IMR-90 (cell line): ENCODE measurements at regions not wholly inside any gene's neighbourhood (a gene's known extent, or its start where the extent isn't known, plus 50 kb on each side); places are given as distances from the start of the nearest gene placed in this dataset.

Experiments used
- ATAC-seq: fragments of 200-7000 bp; cut with Tn5 transposase; 2 replicates; pipeline ENCODE4 v1.9.1; 2020; ENCODE audit warnings: low read depth, mild to moderate bottlenecking, moderate library complexity
- BruUV-seq: library from RNA; stranded (reverse); fragments of 400-500 nt; replicated peaks from 2 replicates; lab custom pipeline; 2021; lab: Mats Ljungman, UMichigan
- CTCF ChIA-PET: fragments of 300-600 bp; formaldehyde crosslinking; extraction: SDS; loops from one replicate; lab custom pipeline; 2021; ENCODE audit warnings: antibody characterized with exemption; lab: Yijun Ruan, JAX
- POLR2A ChIA-PET: fragments of 300-600 bp; sonication (Branson Sonifier 250); formaldehyde crosslinking; loops from one replicate; lab custom pipeline; 2022; ENCODE audit warnings: antibody characterized with exemption; ENCODE audit not compliant: unreplicated experiment; lab: Charles Lee
- DNase-seq: peaks from one replicate; pipeline ENCODE4 v3.0.0; 2013
- H2AFZ ChIP-seq: replicated peaks from 2 replicates; pipeline ENCODE3; 2013; ENCODE audit warnings: low read length, mild to moderate bottlenecking; ENCODE audit not compliant: poor library complexity
- H2AK5ac ChIP-seq: 2 replicates; pipeline ENCODE4 v1.6.1; 2013; ENCODE audit warnings: low read depth, low read length, inconsistent platforms
- H2AK9ac ChIP-seq: replicated peaks from 2 replicates; pipeline ENCODE3; 2013; ENCODE audit warnings: mild to moderate bottlenecking, low read depth, low read length, moderate library complexity; ENCODE audit not compliant: poor library complexity
- H2BK120ac ChIP-seq: 2 replicates; pipeline ENCODE4 v1.6.1; 2013; ENCODE audit warnings: low read depth, low read length, inconsistent platforms
- H2BK15ac ChIP-seq: 3 replicates; pipeline ENCODE4 v1.6.1; 2013; ENCODE audit warnings: low read depth, low read length, inconsistent platforms
- H2BK20ac ChIP-seq: 2 replicates; pipeline ENCODE4 v1.6.1; 2013; ENCODE audit warnings: low read depth, mild to moderate bottlenecking, inconsistent platforms, low read length, moderate library complexity
- H2BK5ac ChIP-seq: 2 replicates; pipeline ENCODE4 v1.6.1; 2013; ENCODE audit warnings: mild to moderate bottlenecking, low read depth, low read length, inconsistent platforms; ENCODE audit not compliant: poor library complexity, severe bottlenecking
- H3K14ac ChIP-seq: replicated peaks from 2 replicates; pipeline ENCODE4 v1.6.1; 2013; ENCODE audit warnings: low read depth, low read length, inconsistent platforms
- H3K18ac ChIP-seq: 2 replicates; pipeline ENCODE4 v1.6.1; 2013; ENCODE audit warnings: low read depth, low read length, control low read depth
- H3K23ac ChIP-seq: 2 replicates; pipeline ENCODE4 v1.6.1; 2013; ENCODE audit warnings: low read depth, low read length, inconsistent platforms
- H3K27ac ChIP-seq: 2 replicates; pipeline ENCODE4 v1.5.1; 2013; ENCODE audit warnings: mild to moderate bottlenecking, control low read depth, low read length; ENCODE audit not compliant: insufficient read depth
- H3K27me3 ChIP-seq: 2 replicates; pipeline ENCODE4 v1.6.1; 2013; ENCODE audit warnings: low read length; ENCODE audit not compliant: control insufficient read depth, insufficient read depth
- H3K36me3 ChIP-seq: 2 replicates; pipeline ENCODE4 v1.6.1; 2013; ENCODE audit warnings: low read length, mixed read lengths; ENCODE audit not compliant: control insufficient read depth, insufficient read depth
- H3K4ac ChIP-seq: 2 replicates; pipeline ENCODE4 v1.6.1; 2013; ENCODE audit warnings: low read depth, low read length, inconsistent platforms
- H3K4me1 ChIP-seq: 2 replicates; pipeline ENCODE4 v1.6.1; 2013; ENCODE audit warnings: low read length, mixed read lengths; ENCODE audit not compliant: control insufficient read depth, insufficient read depth
- H3K4me2 ChIP-seq: 2 replicates; pipeline ENCODE4 v1.6.1; 2013; ENCODE audit warnings: low read depth, mild to moderate bottlenecking, control low read depth, low read length, moderate library complexity
- H3K4me3 ChIP-seq: 2 replicates; pipeline ENCODE4 v1.5.1; 2013; ENCODE audit warnings: low read depth, mild to moderate bottlenecking, control low read depth, low read length, moderate library complexity; ENCODE audit not compliant: insufficient read depth
- H3K56ac ChIP-seq: 2 replicates; pipeline ENCODE4 v1.6.1; 2013; ENCODE audit warnings: low read length, inconsistent platforms; ENCODE audit not compliant: insufficient read depth; ENCODE audit errors: extremely low read depth
- H3K79me1 ChIP-seq, 2 experiments: 2 replicates each; pipeline ENCODE4 v1.6.1; 2013; ENCODE audit warnings: low read length in 2 of 2, inconsistent platforms in 1 of 2, low read depth in 1 of 2
- H3K9ac ChIP-seq: 2 replicates; pipeline ENCODE4 v1.6.1; 2013; ENCODE audit warnings: low read depth, low read length, control low read depth
- H3K9me1 ChIP-seq: 2 replicates; pipeline ENCODE4 v1.6.1; 2013; ENCODE audit warnings: low read length, inconsistent platforms; ENCODE audit not compliant: insufficient read depth
- H3K9me3 ChIP-seq: 2 replicates; pipeline ENCODE4 v1.6.1; 2013; ENCODE audit warnings: low read length; ENCODE audit not compliant: control insufficient read depth, insufficient read depth
- H4K20me1 ChIP-seq: 2 replicates; pipeline ENCODE4 v1.6.1; 2013; ENCODE audit warnings: low read length, inconsistent platforms; ENCODE audit not compliant: insufficient read depth
- H4K5ac ChIP-seq: 2 replicates; pipeline ENCODE4 v1.6.1; 2013; ENCODE audit warnings: mild to moderate bottlenecking, low read depth, low read length, control low read depth
- H4K8ac ChIP-seq, 2 experiments: 2 replicates each; pipeline ENCODE4 v1.6.1; 2013; ENCODE audit warnings: low read depth in 2 of 2, low read length in 2 of 2, control low read depth in 1 of 2, inconsistent platforms in 1 of 2
- H4K91ac ChIP-seq: 2 replicates; pipeline ENCODE4 v1.6.1; 2013; ENCODE audit warnings: low read depth, low read length, inconsistent platforms; ENCODE audit not compliant: insufficient read depth
- MAFK ChIP-seq: IDR thresholded peaks from 2 replicates; pipeline ENCODE4 v1.6.1; 2012; ENCODE audit warnings: low read depth, low read length, improper control_type of control experiment
- MXI1 ChIP-seq: IDR thresholded peaks from 2 replicates; pipeline ENCODE4 v1.6.1; 2012; ENCODE audit warnings: low read depth, mild to moderate bottlenecking, low read length, moderate library complexity, borderline replicate concordance
- NFE2L2 ChIP-seq: fragments of 150-350 bp; IDR thresholded peaks from 2 replicates; pipeline ENCODE4 v1.6.1; 2016; ENCODE audit warnings: low read depth, mild to moderate bottlenecking, low read length
- RCOR1 ChIP-seq: IDR thresholded peaks from 2 replicates; pipeline ENCODE4 v1.6.1; 2012; ENCODE audit warnings: mild to moderate bottlenecking, low read length, improper control_type of control experiment; ENCODE audit not compliant: insufficient replicate concordance
- WGBS, 2 experiments: methylation state at CpG; one replicate each; pipeline versions ENCODE4 v1.1.5 to v1.1.7; 2013; ENCODE audit warnings: missing lambda C conversion rate in 2 of 2; ENCODE audit not compliant: insufficient read length in 1 of 2; ENCODE audit errors: extremely low coverage in 2 of 2; 5-methylcytosine and 5-hydroxymethylcytosine counted together
- dilution Hi-C: fragments of 300-500 bp; cut with HindIII; formaldehyde crosslinking; loops from one replicate; pipeline ENCODE4 v1.14.3; 2018; ENCODE audit warnings: low sequenced_read_pairs; ENCODE audit not compliant: unreplicated experiment
- in situ Hi-C: fragments of 300-500 bp; cut with MboI; formaldehyde crosslinking; loops from 3 replicates; pipeline ENCODE4 v1.14.3; 2019; ENCODE audit warnings: low sequenced_read_pairs, inconsistent platforms, mixed read lengths
- intact Hi-C: fragments of 100-400 bp; cut with micrococcal nuclease; formaldehyde crosslinking; loops from 2 replicates; pipeline ENCODE4 v1.10.0; 2022

- no peak overlapping the region for H4K5ac ChIP-seq
- no peak overlapping the region for H3K4ac ChIP-seq
- no peak overlapping the region for H2BK15ac ChIP-seq
- H2AK5ac ChIP-seq = no peak overlapping the region
- H4K8ac ChIP-seq = no peak overlapping the region
- no CpG with 5 or more reads among the region's 3 CpGs for WGBS, 2 experiments
- ChIA-PET CTCF (no interaction called here), POLR2A (no interaction called here)
- no peak overlapping the region for H3K14ac ChIP-seq
- H3K79me1 ChIP-seq = no peaks in the 10 kb centered on the region
- H2AFZ ChIP-seq = no peak overlapping the region
- no peak overlapping the region for H3K27ac ChIP-seq
- no peak overlapping the region for H2AK9ac ChIP-seq
- H3K4me1 ChIP-seq = peaks cover 8% of the 10 kb centered on the region
- H3K36me3 ChIP-seq = no peaks in the 10 kb centered on the region
- no peaks in the 10 kb centered on the region for H3K27me3 ChIP-seq
- peaks cover 3% of the 10 kb centered on the region; the same call in 1 of the 2 replicates for H3K9me1 ChIP-seq
- no peak overlapping the region for H3K23ac ChIP-seq
- H3K9me3 ChIP-seq = peaks cover 3% of the 10 kb centered on the region
- BruUV-seq = no TSS peak
- H2BK5ac ChIP-seq = no peak overlapping the region
- H3K4me3 ChIP-seq = no peak overlapping the region
- intact Hi-C loops (loop anchor here (10.0 kb wide), 1 partner anchor 748 kb away; the partner anchor contains the start of gene PLK2), in situ Hi-C loops (no loop called here), dilution Hi-C loops (no loop called here)
- TF ChIP-seq RCOR1 (no peak), MAFK (0 out of 2 replicates have a peak, but pooled peaks have one; percentile 6), NFE2L2 (peak; percentile 80), MXI1 (no peak)
- ATAC-seq = no peak
- peak overlapping the region; percentile 41; the same call in 1 of the 2 replicates for H2BK20ac ChIP-seq
- H3K9ac ChIP-seq = no peak overlapping the region
- no peak overlapping the region for H4K91ac ChIP-seq
- no peak overlapping the region for H3K56ac ChIP-seq
- H3K18ac ChIP-seq = no peak overlapping the region
- no peak overlapping the region for H3K4me2 ChIP-seq
- no peaks in the 10 kb centered on the region for H4K20me1 ChIP-seq
- H2BK120ac ChIP-seq = peak overlapping the region; percentile 28; the same call in 1 of the 2 replicates
- DNase-seq = no peak
Observed at GRCh38 chr5:57716661-57717060, 234.1 kb upstream of the ACTBL2 start.
